ENCODE measurements at regions not wholly inside any gene's neighbourhood (a gene's known extent, or its start where the extent isn't known, plus 50 kb on each side); places are given as distances from the start of the nearest gene placed in this dataset.

DNA sequence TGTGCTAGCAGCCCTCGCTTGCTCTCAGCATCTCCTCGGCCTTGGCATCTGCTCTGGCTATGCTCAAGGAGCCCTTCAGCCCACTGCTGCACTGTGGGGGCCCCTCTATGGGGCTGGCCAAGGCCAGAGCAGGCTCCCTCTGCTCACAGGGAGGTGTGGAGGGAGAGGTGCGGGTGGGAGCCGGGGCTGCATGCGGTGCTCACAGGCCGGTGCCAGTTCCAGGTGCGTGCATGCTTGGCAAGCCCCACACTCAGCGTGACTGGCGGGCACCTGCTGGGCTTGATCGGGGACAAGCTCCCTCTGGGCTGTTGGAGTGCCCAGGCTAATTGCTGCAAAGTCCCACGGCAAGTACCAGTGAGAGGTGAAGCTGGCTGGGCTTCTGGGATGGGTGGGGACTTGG is 170.5 kb downstream of the TRIM36 start:
- H3K4me1 ChIP-seq (ENCODE audit: insufficient read depth, low read length), result no peaks in the 10 kb centered on the region
- FAIRE-seq (no peak), DNase-seq (ENCODE audit: low read depth) (no peak)
- H3K36me3 ChIP-seq (ENCODE audit: insufficient read depth, low read length), result no peaks in the 10 kb centered on the region
- no peaks in the 10 kb centered on the region for H3K79me2 ChIP-seq (ENCODE audit: insufficient read depth, low read length)
- H3K4me3 ChIP-seq (ENCODE audit: insufficient read depth, low read depth, low read length), result no peak overlapping the region
- H3K4me1 Mint-ChIP-seq (ENCODE audit: low read depth, unreplicated experiment), result no peaks in the 10 kb centered on the region
- H3K27ac Mint-ChIP-seq (ENCODE audit: unreplicated experiment), result no peak overlapping the region
- no peak overlapping the region for H3K4me2 ChIP-seq (ENCODE audit: low read length)
- H4K20me1 ChIP-seq (ENCODE audit: insufficient read depth, low read length), result no peaks in the 10 kb centered on the region
- no peak overlapping the region for H2AFZ ChIP-seq (ENCODE audit: low read depth, low read length)
- no peaks in the 10 kb centered on the region for H3K36me3 Mint-ChIP-seq (ENCODE audit: low read depth, unreplicated experiment)
- H3K27me3 ChIP-seq (ENCODE audit: insufficient read depth, low read length), result no peaks in the 10 kb centered on the region
- no peak overlapping the region for H3K9ac ChIP-seq (ENCODE audit: low read length)
- TF ChIP-seq, protein P1, sequence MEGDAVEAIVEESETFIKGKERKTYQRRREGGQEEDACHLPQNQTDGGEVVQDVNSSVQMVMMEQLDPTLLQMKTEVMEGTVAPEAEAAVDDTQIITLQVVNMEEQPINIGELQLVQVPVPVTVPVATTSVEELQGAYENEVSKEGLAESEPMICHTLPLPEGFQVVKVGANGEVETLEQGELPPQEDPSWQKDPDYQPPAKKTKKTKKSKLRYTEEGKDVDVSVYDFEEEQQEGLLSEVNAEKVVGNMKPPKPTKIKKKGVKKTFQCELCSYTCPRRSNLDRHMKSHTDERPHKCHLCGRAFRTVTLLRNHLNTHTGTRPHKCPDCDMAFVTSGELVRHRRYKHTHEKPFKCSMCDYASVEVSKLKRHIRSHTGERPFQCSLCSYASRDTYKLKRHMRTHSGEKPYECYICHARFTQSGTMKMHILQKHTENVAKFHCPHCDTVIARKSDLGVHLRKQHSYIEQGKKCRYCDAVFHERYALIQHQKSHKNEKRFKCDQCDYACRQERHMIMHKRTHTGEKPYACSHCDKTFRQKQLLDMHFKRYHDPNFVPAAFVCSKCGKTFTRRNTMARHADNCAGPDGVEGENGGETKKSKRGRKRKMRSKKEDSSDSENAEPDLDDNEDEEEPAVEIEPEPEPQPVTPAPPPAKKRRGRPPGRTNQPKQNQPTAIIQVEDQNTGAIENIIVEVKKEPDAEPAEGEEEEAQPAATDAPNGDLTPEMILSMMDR (IDR thresholded peaks at IDR 0.05; ENCODE audit: insufficient read depth, low read depth, low read length), result no peak
- no peaks in the 10 kb centered on the region for H3K9me3 ChIP-seq (ENCODE audit: insufficient read depth, low read depth, low read length)
- peaks cover 3% of the 10 kb centered on the region for H3K27me3 Mint-ChIP-seq (ENCODE audit: low read depth, unreplicated experiment)
- no peak overlapping the region for H3K4me3 Mint-ChIP-seq (ENCODE audit: unreplicated experiment)
- H3K27ac ChIP-seq (ENCODE audit: low read depth, low read length), result no peak overlapping the region
- H3K9me3 Mint-ChIP-seq (ENCODE audit: unreplicated experiment), result peaks cover 4% of the 10 kb centered on the region

DNA sequence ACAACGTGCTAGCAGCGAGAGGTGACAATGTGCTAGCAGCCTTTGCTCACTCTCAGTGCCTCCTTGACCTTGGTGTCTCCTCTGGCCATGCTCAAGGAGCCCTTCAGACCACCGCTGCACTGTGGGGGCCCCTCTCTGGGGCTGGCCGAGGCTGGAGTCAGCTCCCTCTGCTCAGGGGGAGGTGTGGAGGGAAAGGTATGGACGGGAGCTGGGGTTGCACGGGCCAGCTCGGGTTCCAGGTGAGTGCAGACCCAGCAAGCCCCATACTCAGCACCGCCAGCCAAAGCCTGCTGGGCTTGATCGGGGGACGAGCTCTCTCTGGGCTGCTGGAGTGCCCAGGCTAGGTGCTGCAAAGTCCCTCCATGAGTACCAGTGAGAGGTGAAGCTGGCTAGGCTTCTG is 180.2 kb downstream of the TRIM36 start:
- H3K4me1 ChIP-seq (ENCODE audit: insufficient read depth, low read length), result no peaks in the 10 kb centered on the region
- TF ChIP-seq EZH2 (IDR thresholded peaks at IDR 0.05; ENCODE audit: insufficient read depth, low read length), result no peak
- TF ChIP-seq, protein P1 (IDR thresholded peaks at IDR 0.05; ENCODE audit: insufficient read depth, low read depth, low read length), result no peak
- H3K36me3 Mint-ChIP-seq (ENCODE audit: low read depth, unreplicated experiment), result peaks cover 3% of the 10 kb centered on the region
- no peak for FAIRE-seq
- no peaks in the 10 kb centered on the region for H3K27me3 Mint-ChIP-seq (ENCODE audit: low read depth, unreplicated experiment)
- no peak overlapping the region for H3K27ac Mint-ChIP-seq (ENCODE audit: unreplicated experiment)
- no peaks in the 10 kb centered on the region for H3K4me1 Mint-ChIP-seq (ENCODE audit: low read depth, unreplicated experiment)
- no peaks in the 10 kb centered on the region for H4K20me1 ChIP-seq (ENCODE audit: insufficient read depth, low read length)
- H3K36me3 ChIP-seq (ENCODE audit: insufficient read depth, low read length), result no peaks in the 10 kb centered on the region
- no peaks in the 10 kb centered on the region for H3K27me3 ChIP-seq (ENCODE audit: insufficient read depth, low read length)
- no peaks in the 10 kb centered on the region for H3K9me3 ChIP-seq (ENCODE audit: insufficient read depth, low read depth, low read length)
- H2AFZ ChIP-seq (ENCODE audit: low read depth, low read length), result no peak overlapping the region
- no peak overlapping the region for H3K4me3 ChIP-seq (ENCODE audit: insufficient read depth, low read depth, low read length)
- DNase-seq (ENCODE audit: low read depth), result no peak
- H3K79me2 ChIP-seq (ENCODE audit: insufficient read depth, low read length), result no peaks in the 10 kb centered on the region
- H3K4me2 ChIP-seq (ENCODE audit: low read length), result no peak overlapping the region
- H3K9ac ChIP-seq (ENCODE audit: low read length), result no peak overlapping the region
- H3K27ac ChIP-seq (ENCODE audit: low read depth, low read length), result no peak overlapping the region
- peaks cover 2% of the 10 kb centered on the region for H3K9me3 Mint-ChIP-seq (ENCODE audit: unreplicated experiment)
- no peak overlapping the region for H3K4me3 Mint-ChIP-seq (ENCODE audit: unreplicated experiment)

DNA sequence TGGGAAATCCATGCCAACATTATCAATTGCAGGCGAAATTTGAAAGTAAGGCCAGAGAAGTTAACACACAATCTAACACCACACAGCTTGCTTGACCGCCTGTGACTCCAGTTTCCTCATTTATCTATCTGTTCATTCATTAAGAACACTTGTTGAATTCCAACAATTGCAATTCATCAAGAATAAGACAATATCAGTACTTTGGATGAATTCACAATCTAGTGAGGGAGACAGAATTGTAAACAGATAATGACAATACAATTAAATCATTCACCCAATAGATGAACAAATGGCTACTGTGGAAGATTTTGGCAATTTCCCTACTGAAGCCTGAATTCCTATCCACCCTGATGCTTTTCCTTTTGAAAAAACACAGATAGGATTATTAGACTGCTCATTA is 181.6 kb downstream of the TRIM36 start:
- Histone ChIP-seq H3K79me2 (ENCODE audit: insufficient read depth, low read length) (no peaks in the 10 kb centered on the region), H3K9ac (ENCODE audit: low read length) (no peak overlapping the region), H3K27me3 (ENCODE audit: insufficient read depth, low read length) (no peaks in the 10 kb centered on the region), H3K4me1 (ENCODE audit: insufficient read depth, low read length) (no peaks in the 10 kb centered on the region), H3K9me3 (ENCODE audit: insufficient read depth, low read depth, low read length) (no peaks in the 10 kb centered on the region), H3K36me3 (ENCODE audit: insufficient read depth, low read length) (no peaks in the 10 kb centered on the region), H3K4me2 (ENCODE audit: low read length) (no peak overlapping the region), H3K4me3 (ENCODE audit: insufficient read depth, low read depth, low read length) (no peak overlapping the region), H4K20me1 (ENCODE audit: insufficient read depth, low read length) (no peaks in the 10 kb centered on the region), H3K27ac (ENCODE audit: low read depth, low read length) (no peak overlapping the region), H2AFZ (ENCODE audit: low read depth, low read length) (no peak overlapping the region)
- TF ChIP-seq, protein P1 (IDR thresholded peaks at IDR 0.05; ENCODE audit: insufficient read depth, low read depth, low read length), result no peak
- TF ChIP-seq EZH2 (IDR thresholded peaks at IDR 0.05; ENCODE audit: insufficient read depth, low read length), result no peak
- Mint-ChIP-seq H3K4me3 (ENCODE audit: unreplicated experiment) (no peak overlapping the region), H3K9me3 (ENCODE audit: unreplicated experiment) (peaks cover 1% of the 10 kb centered on the region), H3K27me3 (ENCODE audit: low read depth, unreplicated experiment) (no peaks in the 10 kb centered on the region), H3K4me1 (ENCODE audit: low read depth, unreplicated experiment) (no peaks in the 10 kb centered on the region), H3K27ac (ENCODE audit: unreplicated experiment) (no peak overlapping the region), H3K36me3 (ENCODE audit: low read depth, unreplicated experiment) (peaks cover 3% of the 10 kb centered on the region)
- no peak for DNase-seq (ENCODE audit: low read depth)
- FAIRE-seq, result no peak

Measured in astrocyte (in vitro differentiated cells and primary cell).